HG02870 (cell line): ENCODE measurements at regions not wholly inside any gene's neighbourhood (a gene's known extent, or its start where the extent isn't known, plus 50 kb on each side); places are given as distances from the start of the nearest gene placed in this dataset.

Experiments
- ATAC-seq: cut with Tn5 transposase; IDR thresholded peaks from one replicate; pipeline ENCODE4 v1.9.1; 2021; ENCODE audit warnings: mild to moderate bottlenecking, moderate library complexity; ENCODE audit not compliant: unreplicated experiment

GRCh38 chr7:33725111-33726025, 180.0 kb upstream of the BMPER start:
- ATAC-seq = no peak

GRCh38 chr7:33726582-33726981, 178.8 kb upstream of the BMPER start:
- no peak for ATAC-seq

GRCh38 chr7:33727315-33727714, 178.0 kb upstream of the BMPER start:
- no peak for ATAC-seq

DNA sequence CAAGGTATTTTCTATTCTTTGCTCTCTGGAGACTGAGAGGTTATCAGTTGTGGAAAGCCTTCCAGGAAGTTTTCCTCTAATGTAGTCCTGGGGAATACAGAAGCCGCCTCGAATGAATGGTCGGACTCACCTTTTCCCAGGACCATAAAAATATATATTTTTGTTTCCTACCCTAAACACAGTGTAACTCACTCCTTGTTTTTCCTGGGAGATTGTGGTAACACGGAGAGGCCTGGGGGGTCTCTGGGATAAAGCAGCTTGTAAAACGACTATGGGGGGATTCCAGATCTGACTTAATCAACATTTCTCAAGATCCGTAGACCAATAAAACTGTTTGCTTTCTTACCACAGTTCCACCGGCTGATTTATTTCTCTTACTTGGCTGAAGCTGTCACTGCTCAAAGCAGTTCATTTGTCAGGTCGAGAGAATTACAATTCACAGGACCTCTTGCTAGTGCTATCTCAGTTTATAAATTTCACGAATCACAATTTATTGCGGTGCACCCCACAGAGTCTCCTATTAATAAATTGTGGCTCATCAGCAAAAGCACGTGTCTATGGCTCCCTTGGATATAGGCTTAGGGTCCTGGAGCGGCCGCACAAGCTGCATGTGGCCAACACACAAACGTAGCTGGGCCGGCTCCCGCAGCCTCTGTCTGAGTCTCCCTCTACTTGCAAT, 176.3 kb upstream of the BMPER start:
- no peak for ATAC-seq

DNA sequence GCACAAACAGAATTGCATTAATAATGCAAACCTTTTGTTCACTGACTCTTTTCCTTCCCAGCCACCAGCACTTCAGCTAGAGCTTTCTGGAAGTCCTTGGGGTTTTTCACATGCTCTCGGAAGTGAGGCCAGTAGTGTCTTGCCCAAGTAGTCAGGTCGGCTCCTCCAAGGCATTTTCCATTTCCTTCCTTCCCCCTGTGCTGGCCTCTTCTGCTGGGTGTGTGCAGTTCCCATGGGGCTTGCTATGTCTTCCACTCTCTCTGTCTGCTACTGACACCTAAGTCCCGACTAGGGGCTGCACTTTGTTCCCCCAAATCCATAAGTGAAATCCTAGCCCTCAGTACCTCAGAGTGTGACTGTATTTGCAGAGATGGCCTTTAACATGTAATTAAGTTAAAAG, 175.6 kb upstream of the BMPER start:
- no peak for ATAC-seq

GRCh38 chr7:33730958-33731357, 174.4 kb upstream of the BMPER start:
- no peak for ATAC-seq

- no peak for ATAC-seq
Observed at GRCh38 chr7:33731912-33732311, 173.4 kb upstream of the BMPER start.

GRCh38 chr7:33732462-33732861, 172.9 kb upstream of the BMPER start:
- ATAC-seq = no peak

DNA sequence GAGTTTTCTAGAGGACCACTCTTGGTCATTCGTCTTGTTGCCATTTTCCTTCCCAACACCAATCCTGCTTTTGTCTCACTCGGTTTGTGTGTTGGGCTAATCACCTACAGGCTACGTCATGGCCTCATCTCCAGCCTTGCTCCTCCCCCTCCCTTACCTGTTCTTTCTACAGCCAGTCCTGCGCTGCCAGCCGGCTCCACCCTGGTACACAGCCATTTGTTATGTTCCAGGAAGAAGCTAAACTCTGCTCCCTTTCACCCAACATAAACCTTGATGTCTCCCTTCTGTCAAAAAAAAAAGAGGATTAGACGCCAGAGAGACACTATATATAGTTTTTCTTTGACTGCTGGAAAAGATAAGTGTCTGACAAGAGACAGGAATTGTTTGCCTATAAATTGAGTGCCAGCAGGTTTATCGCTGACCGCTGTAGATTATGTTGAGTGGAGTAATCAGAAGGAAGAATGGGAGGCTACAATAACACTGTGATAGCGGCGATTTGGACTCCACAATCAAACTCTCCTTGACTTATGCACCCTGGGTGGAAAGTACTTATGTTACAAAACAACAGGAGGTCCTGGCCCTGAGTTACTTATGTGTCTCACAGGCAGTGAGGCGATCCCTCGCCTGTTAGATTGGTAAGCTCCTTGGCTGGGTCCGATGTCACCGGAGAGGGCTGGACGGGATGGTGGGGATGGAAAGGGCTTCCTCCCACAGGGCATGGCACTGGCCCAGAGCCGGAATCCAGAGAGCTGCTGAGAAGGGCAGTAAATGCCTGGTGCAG, 171.3 kb upstream of the BMPER start:
- ATAC-seq = no peak

DNA sequence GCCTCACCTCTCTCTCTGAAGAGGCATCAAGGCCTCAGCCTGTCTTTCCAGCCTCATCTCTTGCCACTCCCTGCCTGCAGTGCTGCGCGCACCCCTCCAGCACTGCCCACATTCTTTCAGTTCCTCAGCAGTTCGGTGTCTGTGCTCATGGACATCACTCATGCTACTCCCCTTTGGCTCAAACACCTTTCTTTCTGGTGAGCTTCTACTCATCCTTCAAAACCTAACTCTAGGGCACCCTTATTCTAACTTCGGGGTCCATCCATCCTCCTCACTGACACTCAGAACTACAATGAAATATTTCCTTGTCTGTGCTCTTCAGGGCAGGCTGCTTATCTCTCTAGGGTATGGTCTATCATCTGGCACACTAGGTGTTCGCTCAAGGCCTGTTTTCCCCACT, 169.9 kb upstream of the BMPER start:
- ATAC-seq = no peak

- no peak for ATAC-seq
Observed at GRCh38 chr7:33736521-33737221, 168.7 kb upstream of the BMPER start.

DNA sequence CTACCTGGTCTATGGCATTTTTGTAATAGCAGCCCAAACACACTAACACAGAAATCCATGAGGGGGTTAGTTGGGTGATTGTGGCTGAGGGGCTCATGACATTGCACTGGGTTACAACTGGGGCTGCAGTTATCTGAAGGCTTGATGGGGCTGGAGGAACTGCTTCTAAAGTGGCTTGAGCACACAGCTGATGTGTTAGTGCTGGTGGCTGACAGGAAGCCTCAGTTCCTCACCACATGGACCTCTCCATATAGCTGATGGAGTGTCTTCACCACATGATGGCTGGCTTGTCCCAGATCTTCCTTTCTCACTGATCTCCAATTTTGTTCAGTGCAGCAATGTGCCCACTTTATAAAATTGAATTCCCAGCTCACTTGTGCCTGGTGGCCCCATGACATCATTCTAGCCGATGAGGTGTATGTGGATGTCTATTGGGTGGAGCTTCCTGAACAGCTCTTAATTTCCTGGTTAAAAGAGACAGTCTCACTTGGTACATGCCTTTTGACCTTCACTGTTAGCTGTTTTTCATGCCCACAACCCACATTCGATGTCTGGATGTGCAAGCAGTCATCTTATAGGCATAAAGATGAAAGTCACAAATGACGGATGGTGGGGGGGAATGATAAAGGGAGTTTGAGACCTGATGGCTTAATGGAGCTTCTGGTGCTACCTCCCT, 166.9 kb upstream of the BMPER start:
- no peak for ATAC-seq

DNA sequence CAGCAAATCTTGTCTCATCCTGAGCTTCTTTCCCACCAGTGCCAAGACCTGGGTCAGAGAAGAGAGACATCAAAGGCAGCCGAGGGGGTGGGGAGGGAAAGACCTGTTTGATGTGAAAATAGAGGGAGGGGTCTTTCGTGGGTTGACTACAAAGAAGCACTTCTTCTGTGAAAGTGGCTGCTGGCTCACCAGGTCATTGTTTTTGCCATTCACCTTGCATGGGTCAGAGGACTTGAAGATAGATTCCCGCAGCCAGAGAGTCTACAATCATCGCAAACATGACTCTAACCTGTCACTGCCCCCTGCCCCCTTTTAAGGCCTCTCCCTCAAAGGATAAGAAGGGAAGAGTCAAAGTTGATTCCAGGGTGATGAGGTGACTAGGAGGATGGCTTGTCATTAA, 166.1 kb upstream of the BMPER start:
- ATAC-seq = no peak

- ATAC-seq = no peak
Observed at GRCh38 chr7:33742521-33742920, 162.8 kb upstream of the BMPER start.

DNA sequence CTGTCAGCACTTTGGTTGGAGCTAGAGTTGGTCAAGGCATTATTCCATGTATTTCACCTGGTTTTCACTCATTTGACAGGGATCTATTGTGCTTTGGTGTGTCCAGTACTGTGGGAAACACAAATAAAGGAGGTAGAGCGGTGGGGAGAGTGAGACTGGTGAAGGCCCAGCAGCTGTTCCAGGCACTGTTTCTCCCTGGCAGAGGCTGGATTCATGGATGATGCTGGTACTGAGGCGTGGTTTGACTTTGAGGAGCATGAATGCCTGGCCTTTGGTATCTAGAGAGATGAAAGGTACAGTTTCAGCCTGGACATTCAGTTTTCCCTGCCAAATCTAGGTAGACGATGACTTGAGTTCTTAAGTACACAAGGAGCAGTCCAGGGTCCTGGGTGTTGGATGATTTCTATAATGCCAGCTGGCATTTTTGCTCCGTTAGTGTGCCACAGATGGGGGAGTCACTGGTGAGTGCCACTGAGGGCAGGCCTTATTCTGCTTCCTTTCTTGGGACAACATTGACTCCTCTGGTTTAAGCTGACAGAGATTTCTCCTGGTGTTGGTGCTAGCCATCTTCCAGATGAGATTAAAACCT, 162.2 kb upstream of the BMPER start:
- no peak for ATAC-seq

DNA sequence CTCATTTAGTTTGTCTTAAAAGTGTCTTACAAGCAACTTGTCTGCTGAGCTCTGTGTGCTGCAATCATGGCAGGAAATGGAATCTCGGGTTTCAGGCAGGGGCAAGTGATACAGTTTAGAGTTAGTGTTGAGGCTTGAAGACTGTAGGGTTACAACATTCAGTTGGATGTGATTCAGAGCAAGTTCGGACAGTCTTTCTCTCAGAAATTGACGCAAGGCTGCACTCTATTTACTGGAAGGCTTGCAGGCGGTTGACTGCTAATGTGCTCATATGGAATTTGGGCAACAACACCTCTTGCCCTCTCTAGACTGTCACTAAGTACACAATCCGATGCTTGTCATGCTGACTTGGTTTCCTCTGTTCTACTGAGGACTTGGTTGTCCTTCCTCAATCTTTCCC, 161.7 kb upstream of the BMPER start:
- no peak for ATAC-seq

DNA sequence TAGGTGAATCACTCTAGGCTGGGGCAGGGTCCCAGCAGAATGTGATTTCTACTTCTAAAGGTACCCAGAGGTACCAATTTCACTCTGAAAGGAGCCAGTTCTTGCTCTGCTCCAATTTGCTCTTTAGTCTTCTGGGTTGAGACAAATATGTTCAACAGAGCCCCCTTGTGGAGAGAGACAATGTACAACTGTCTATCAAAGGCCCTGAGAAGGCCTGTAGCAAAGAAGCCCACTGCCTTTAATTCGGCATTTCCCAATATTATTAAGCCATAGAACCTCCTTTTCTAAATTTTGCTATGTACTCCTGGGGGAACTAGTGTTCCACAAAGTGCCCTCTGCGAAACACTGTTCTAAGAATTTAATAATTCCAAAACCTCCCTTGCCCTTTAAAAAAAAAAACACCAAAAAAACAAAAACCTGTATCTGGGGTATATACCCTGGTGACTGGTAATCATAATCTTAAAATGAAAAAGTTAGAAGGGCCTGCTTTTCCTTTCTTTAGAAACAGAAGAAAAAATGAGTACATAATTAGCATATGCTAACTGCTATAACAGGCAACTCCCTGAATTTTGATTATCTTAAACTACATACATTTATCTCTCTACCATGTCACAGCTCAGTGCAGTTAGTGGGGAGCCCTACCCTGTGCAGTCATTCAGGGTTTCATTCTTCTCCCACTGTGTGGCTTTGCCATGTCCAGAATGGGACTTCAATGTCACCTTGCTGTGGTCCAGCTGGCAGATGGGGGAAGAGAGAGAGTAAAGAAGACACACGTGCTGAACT, 160.9 kb upstream of the BMPER start:
- no peak for ATAC-seq

DNA sequence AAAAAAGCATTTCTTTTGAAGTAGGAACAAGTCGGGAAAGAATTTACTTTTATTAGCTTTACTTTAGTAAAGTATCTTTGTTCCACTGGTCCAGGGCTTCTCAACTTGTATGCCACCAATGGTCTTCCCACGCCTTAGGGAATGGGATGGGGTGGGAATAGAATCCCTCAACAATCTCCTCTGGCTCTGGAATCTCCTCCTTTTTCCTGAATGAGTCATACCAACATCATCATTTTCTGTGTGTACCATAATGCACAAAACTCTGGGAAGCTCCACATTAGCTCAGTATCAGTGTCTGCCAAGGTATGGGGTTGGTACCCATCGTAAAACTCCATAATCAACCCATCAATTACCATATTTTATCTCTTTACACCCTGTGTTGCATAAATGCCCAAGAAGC, 159.4 kb upstream of the BMPER start:
- no peak for ATAC-seq

DNA sequence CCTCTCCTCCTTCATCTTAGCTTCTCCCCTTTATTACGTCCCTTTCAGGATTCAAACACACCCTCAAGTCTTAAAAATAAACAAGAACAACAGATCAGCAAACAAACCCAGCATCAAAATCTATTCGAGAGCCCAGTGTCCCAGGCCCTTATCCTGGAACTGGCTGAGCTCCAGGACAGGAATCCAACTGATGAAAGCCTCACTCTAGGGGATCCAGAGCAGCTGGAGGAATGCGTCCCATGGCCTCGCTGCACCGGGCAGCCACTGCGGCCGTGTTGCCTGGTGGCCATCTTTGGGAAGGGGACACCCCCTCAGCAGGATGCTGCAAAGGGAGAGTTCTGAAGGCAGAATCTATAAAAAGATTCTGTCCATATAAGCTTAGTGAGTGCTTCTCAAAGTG, 156.5 kb upstream of the BMPER start:
- no peak for ATAC-seq
